Neural progenitor cell (in vitro differentiated cells): ENCODE measurements at regions not wholly inside any gene's neighbourhood (a gene's known extent, or its start where the extent isn't known, plus 50 kb on each side); places are given as distances from the start of the nearest gene placed in this dataset.

Source experiments
- DNase-seq: peaks from one replicate; pipeline ENCODE4 v3.0.0-alpha.2; 2016; ENCODE audit warnings: low spot score
- H2AFZ ChIP-seq: fragments of 200-600 bp; sonication (generic); replicated peaks from 2 replicates; pipeline ENCODE4 v1.6.1; 2016; ENCODE audit warnings: antibody characterized with exemption
- H3F3A ChIP-seq: fragments of 200-600 bp; sonication (generic); 2 replicates; pipeline ENCODE4 v1.6.1; 2016; ENCODE audit warnings: antibody characterized with exemption, low read depth
- H3K27ac ChIP-seq: fragments of 200-600 bp; sonication (generic); 2 replicates; pipeline ENCODE4 v1.5.1; 2016; ENCODE audit warnings: mild to moderate bottlenecking
- H3K27me3 ChIP-seq: fragments of 200-600 bp; sonication (generic); 2 replicates; pipeline ENCODE4 v1.6.1; 2016; ENCODE audit warnings: mild to moderate bottlenecking, moderate library complexity
- H3K36me3 ChIP-seq: fragments of 200-600 bp; sonication (generic); 2 replicates; pipeline ENCODE4 v1.5.1; 2016
- H3K4me1 ChIP-seq: fragments of 200-600 bp; sonication (generic); 2 replicates; pipeline ENCODE4 v1.6.1; 2016; ENCODE audit warnings: mixed run types
- H3K4me2 ChIP-seq: fragments of 200-600 bp; sonication (generic); 2 replicates; pipeline ENCODE4 v1.6.1; 2016
- H3K4me3 ChIP-seq: fragments of 200-600 bp; sonication (generic); 2 replicates; pipeline ENCODE4 v1.5.1; 2016
- H3K79me2 ChIP-seq: fragments of 200-600 bp; sonication (generic); 2 replicates; pipeline ENCODE4 v1.6.1; 2016; ENCODE audit warnings: low read depth
- H3K9ac ChIP-seq: fragments of 200-600 bp; sonication (generic); 2 replicates; pipeline ENCODE4 v1.6.1; 2016
- H3K9me3 ChIP-seq: fragments of 200-600 bp; sonication (generic); 2 replicates; pipeline ENCODE4 v1.5.1; 2016; ENCODE audit warnings: low read depth
- H4K20me1 ChIP-seq: fragments of 200-600 bp; sonication (generic); 2 replicates; pipeline ENCODE4 v1.6.1; 2016; ENCODE audit warnings: low read depth
- H3K27ac Mint-ChIP-seq: 3 replicates; pipeline ENCODE4 v1.8.0; 2021; ENCODE audit warnings: mixed read lengths
- H3K27me3 Mint-ChIP-seq: 2 replicates; pipeline ENCODE4 v1.8.0; 2022; ENCODE audit warnings: low read depth, mild to moderate bottlenecking, inconsistent platforms, moderate library complexity, mixed read lengths; ENCODE audit not compliant: insufficient read depth
- H3K36me3 Mint-ChIP-seq: 3 replicates; pipeline ENCODE4 v1.8.0; 2021; ENCODE audit warnings: mixed read lengths
- H3K4me1 Mint-ChIP-seq: 3 replicates; pipeline ENCODE4 v1.8.0; 2021; ENCODE audit warnings: mixed read lengths
- H3K4me3 Mint-ChIP-seq: 3 replicates; pipeline ENCODE4 v1.8.0; 2021; ENCODE audit warnings: mild to moderate bottlenecking, moderate library complexity, mixed read lengths
- H3K9me3 Mint-ChIP-seq: 3 replicates; pipeline ENCODE4 v1.8.0; 2020; ENCODE audit warnings: mixed read lengths
- CTCF ChIP-seq: fragments of 200-600 bp; sonication (generic); IDR thresholded peaks from 2 replicates; pipeline ENCODE4 v1.5.1; 2017; ENCODE audit warnings: antibody characterized with exemption, mild to moderate bottlenecking
- EZH2 ChIP-seq: fragments of 200-600 bp; sonication (generic); IDR thresholded peaks from 2 replicates; pipeline ENCODE4 v1.6.1; 2017; ENCODE audit warnings: antibody characterized with exemption, mild to moderate bottlenecking, moderate library complexity
- EZH2phosphoT487 ChIP-seq: fragments of 200-600 bp; sonication (generic); IDR thresholded peaks from 2 replicates; pipeline ENCODE4 v1.6.1; 2017; ENCODE audit warnings: antibody characterized with exemption

- no peaks in the 10 kb centered on the region for H3K9me3 Mint-ChIP-seq
- no peak overlapping the region for H3K27ac Mint-ChIP-seq
- H3K4me1 Mint-ChIP-seq, result no peaks in the 10 kb centered on the region
- Histone ChIP-seq H3K9ac (no peak overlapping the region), H3K4me1 (no peaks in the 10 kb centered on the region), H3K4me2 (no peak overlapping the region), H3K27me3 (no peaks in the 10 kb centered on the region), H4K20me1 (no peaks in the 10 kb centered on the region), H3K36me3 (no peaks in the 10 kb centered on the region), H2AFZ (no peak overlapping the region), H3K27ac (no peak overlapping the region), H3F3A (no peaks in the 10 kb centered on the region), H3K9me3 (no peaks in the 10 kb centered on the region), H3K79me2 (no peaks in the 10 kb centered on the region), H3K4me3 (no peak overlapping the region)
- no peak overlapping the region for H3K4me3 Mint-ChIP-seq
- no peaks in the 10 kb centered on the region for H3K36me3 Mint-ChIP-seq
- no peak for DNase-seq
- H3K27me3 Mint-ChIP-seq, result no peaks in the 10 kb centered on the region
- TF ChIP-seq EZH2phosphoT487 (no peak), CTCF (no peak), EZH2 (no peak)
Measured at GRCh38 chr1:96880626-96881025, 159.0 kb downstream of the PTBP2 start.

GRCh38 chr1:96882096-96882495, 160.5 kb downstream of the PTBP2 start:
- Histone ChIP-seq H3K4me3 (no peak overlapping the region), H3K27ac (no peak overlapping the region), H3K79me2 (no peaks in the 10 kb centered on the region), H3K9me3 (no peaks in the 10 kb centered on the region), H3K4me2 (no peak overlapping the region), H2AFZ (no peak overlapping the region), H3K27me3 (no peaks in the 10 kb centered on the region), H3K9ac (no peak overlapping the region), H3F3A (no peaks in the 10 kb centered on the region), H4K20me1 (no peaks in the 10 kb centered on the region), H3K36me3 (no peaks in the 10 kb centered on the region), H3K4me1 (no peaks in the 10 kb centered on the region)
- TF ChIP-seq EZH2phosphoT487 (no peak), EZH2 (no peak), CTCF (no peak)
- Mint-ChIP-seq H3K27me3 (no peaks in the 10 kb centered on the region), H3K27ac (no peak overlapping the region), H3K4me1 (no peaks in the 10 kb centered on the region), H3K36me3 (no peaks in the 10 kb centered on the region), H3K9me3 (no peaks in the 10 kb centered on the region), H3K4me3 (no peak overlapping the region)
- DNase-seq, result no peak

DNA sequence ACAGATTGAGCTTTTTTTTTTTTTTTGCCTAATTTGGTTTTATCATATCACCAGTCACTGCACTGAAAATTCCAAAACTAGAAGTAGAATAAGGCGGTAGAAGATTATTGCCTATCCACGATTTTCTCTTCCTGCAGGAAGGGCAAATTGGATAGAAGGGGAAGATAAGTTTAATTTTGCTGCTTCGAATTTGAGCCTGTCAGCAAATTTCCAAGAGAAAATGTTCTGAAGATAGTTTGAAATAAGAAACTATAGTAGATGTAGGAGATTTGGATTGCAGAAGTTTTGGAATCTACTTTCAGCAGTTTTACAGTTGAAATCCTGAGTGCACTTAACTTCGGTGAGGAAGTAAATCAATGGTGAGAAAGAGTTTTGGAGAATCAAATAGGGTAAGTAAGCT, 164.9 kb downstream of the PTBP2 start:
- peaks cover 10% of the 10 kb centered on the region for H3K9me3 Mint-ChIP-seq
- no peak for DNase-seq
- Histone ChIP-seq H3K4me3 (no peak overlapping the region), H3K36me3 (no peaks in the 10 kb centered on the region), H3K79me2 (no peaks in the 10 kb centered on the region), H3K27me3 (no peaks in the 10 kb centered on the region), H3K9ac (no peak overlapping the region), H3K9me3 (no peaks in the 10 kb centered on the region), H4K20me1 (no peaks in the 10 kb centered on the region), H3K4me2 (no peak overlapping the region), H2AFZ (no peak overlapping the region), H3F3A (no peaks in the 10 kb centered on the region), H3K27ac (no peak overlapping the region), H3K4me1 (no peaks in the 10 kb centered on the region)
- H3K4me3 Mint-ChIP-seq, result no peak overlapping the region
- H3K27ac Mint-ChIP-seq, result no peak overlapping the region
- H3K36me3 Mint-ChIP-seq, result no peaks in the 10 kb centered on the region
- TF ChIP-seq EZH2phosphoT487, result no peak
- no peak for TF ChIP-seq EZH2
- no peak for TF ChIP-seq CTCF
- H3K4me1 Mint-ChIP-seq, result no peaks in the 10 kb centered on the region
- no peaks in the 10 kb centered on the region for H3K27me3 Mint-ChIP-seq

DNA sequence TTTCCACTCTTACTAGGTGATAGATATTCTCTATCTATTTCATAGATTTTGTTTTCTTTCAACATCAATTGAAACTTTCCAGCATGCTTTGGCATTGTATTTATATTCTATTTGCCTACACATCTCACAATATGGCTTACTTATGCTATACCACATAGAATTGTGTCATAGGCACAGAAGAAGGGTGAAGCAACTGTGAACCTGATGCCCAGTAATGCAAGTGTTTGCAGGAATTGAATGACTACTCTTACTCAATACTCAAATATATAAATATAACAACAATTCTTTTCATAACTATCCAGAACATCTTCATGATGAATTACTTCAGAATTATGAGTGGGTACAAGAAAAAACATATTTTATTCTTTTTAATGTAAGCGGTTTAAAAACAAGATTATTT, 165.9 kb downstream of the PTBP2 start:
- Histone ChIP-seq H2AFZ (no peak overlapping the region), H3K4me2 (no peak overlapping the region), H3F3A (no peaks in the 10 kb centered on the region), H3K4me3 (no peak overlapping the region), H3K79me2 (no peaks in the 10 kb centered on the region), H3K4me1 (no peaks in the 10 kb centered on the region), H3K9ac (no peak overlapping the region), H3K9me3 (no peaks in the 10 kb centered on the region), H3K27me3 (no peaks in the 10 kb centered on the region), H3K27ac (no peak overlapping the region), H3K36me3 (no peaks in the 10 kb centered on the region), H4K20me1 (no peaks in the 10 kb centered on the region)
- Mint-ChIP-seq H3K27me3 (no peaks in the 10 kb centered on the region), H3K4me1 (no peaks in the 10 kb centered on the region), H3K4me3 (no peak overlapping the region), H3K27ac (no peak overlapping the region), H3K36me3 (no peaks in the 10 kb centered on the region), H3K9me3 (peaks cover 15% of the 10 kb centered on the region)
- TF ChIP-seq EZH2 (no peak), EZH2phosphoT487 (no peak), CTCF (no peak)
- DNase-seq, result no peak
